ENCODE measurements at regions not wholly inside any gene's neighbourhood (a gene's known extent, or its start where the extent isn't known, plus 50 kb on each side); places are given as distances from the start of the nearest gene placed in this dataset.

DNA sequence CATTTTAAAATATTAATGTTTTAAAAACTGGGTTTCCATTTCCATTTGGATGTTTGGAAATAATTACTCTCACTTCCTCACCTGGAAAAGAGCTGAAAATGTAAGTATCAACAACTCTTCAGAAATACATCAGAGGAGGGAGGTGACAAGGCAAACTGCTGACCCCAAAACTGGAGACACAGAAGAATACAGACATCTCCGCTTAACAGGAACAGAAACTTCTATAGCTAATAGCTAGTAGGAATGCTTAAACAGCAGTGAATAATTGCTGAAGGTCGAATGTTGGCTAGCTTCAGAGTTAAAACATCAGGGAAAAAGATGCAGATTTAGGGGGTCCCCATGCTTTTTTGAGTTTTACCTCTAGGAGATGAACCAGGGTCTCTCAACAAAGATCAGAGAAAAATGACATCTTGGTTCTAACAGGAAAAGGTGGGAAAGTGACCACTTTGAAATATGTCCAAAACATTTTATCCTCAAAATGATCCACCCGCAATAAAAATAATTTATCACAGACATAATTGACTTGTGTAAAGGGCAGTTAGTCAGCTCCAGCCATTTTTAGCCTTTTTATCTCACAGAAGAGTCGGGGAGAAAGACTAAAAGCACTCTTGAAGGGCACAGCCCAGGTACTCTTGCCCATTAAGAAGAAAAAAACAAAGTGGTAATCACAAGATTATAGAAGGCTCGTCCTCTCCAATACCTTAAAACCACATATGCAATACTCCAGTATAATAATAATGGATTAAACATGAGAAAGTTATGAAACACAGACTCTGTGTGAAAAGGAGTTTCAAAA, 1474.9 kb downstream of the EFNA5 start:
- intact Hi-C loops (cut with micrococcal nuclease): no loop called here
- Mint-ChIP-seq H3K36me3 (ENCODE audit: low read depth) (no peaks in the 10 kb centered on the region), H3K4me1 (ENCODE audit: low read depth) (no peaks in the 10 kb centered on the region), H3K4me3 (no peak overlapping the region), H3K27ac (no peak overlapping the region), H3K27me3 (no peaks in the 10 kb centered on the region), H3K9me3 (no peaks in the 10 kb centered on the region)

DNA sequence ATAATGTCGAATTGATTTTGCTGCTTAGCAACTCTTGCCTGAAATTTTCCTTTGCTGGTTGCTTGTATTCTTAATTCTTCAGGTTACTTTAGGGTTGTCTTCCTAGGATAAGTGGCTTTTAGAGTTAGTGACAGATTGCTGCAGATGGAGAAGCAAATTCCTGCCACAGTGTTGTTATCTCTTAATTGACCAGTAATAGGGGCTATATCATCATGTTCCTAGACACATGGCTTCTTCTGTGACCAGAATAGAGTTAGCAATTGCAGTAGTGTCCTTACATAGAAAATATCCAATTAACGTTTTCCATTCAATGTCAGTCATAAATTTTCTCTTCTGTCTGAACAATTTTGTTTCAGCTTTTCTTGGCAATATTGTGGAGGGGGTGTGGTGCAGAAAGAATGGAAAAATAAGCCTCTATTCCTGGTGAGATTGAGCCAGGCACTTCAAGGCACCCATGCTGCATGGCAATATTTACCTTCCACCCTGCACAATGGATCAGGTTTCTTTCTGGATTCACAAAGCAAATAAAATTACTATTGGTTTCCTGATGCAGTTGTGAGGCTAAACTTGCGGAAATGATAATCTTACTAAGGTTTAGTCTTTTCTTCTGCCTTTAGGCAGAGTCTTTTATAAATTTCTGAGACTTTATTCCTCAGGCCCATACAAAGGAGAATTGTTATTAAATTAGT, 1481.5 kb downstream of the EFNA5 start:
- H3K27me3 Mint-ChIP-seq: no peaks in the 10 kb centered on the region
- H3K36me3 Mint-ChIP-seq (ENCODE audit: low read depth): no peaks in the 10 kb centered on the region

DNA sequence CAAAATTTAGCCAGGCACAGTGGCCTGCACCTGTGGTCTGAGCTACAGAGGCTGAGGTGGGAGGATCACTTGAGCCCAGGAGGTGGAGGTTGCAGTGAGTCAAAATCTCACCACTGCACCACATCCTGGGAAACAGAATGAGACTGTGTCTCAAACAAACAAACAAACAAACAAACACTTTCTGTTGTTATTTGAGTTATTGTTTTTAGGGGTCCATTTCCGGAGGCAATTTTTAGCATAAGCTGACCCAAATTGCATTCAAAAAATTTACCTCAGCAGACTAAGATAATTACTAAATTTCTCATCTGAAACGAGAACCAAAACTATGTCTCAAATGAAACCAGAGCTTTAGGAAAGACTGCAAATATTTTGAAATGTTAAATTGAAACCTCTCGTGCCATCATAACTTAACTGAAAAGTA, 1485.1 kb downstream of the EFNA5 start:
- H3K4me1 Mint-ChIP-seq (ENCODE audit: low read depth): no peaks in the 10 kb centered on the region

More for the DNA sequence above, 1481.5 kb downstream of the EFNA5 start:
- no peak overlapping the region for H3K4me3 Mint-ChIP-seq
- no peaks in the 10 kb centered on the region for H3K9me3 Mint-ChIP-seq
- intact Hi-C loops (cut with micrococcal nuclease): no loop called here
- no peaks in the 10 kb centered on the region for H3K4me1 Mint-ChIP-seq (ENCODE audit: low read depth)
- no peak overlapping the region for H3K27ac Mint-ChIP-seq

DNA sequence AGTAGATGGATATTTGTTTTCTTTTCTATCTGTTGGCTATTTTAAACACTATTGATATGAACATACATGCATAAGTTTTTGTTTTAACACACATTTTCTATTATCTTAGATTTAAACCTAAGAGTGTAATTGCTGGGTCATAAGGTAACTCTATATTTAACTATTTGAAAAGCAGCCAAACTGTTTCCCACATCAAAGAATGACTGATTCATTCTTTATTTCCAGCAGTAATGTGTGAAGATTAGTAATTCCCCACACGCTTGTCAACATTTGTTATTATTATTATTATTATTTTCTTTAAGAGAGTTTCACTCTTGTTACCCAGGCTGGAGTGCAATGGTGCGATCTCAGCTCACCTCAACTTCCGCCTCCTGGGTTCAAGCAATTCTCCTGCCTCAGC, 1495.8 kb downstream of the EFNA5 start:
- Mint-ChIP-seq H3K27me3 (no peaks in the 10 kb centered on the region), H3K27ac (no peak overlapping the region), H3K36me3 (ENCODE audit: low read depth) (no peaks in the 10 kb centered on the region), H3K4me1 (ENCODE audit: low read depth) (no peaks in the 10 kb centered on the region), H3K4me3 (no peak overlapping the region), H3K9me3 (peaks cover 25% of the 10 kb centered on the region)
- intact Hi-C loops (cut with micrococcal nuclease): no loop called here

More for the DNA sequence above, 1485.1 kb downstream of the EFNA5 start:
- Mint-ChIP-seq H3K27ac (no peak overlapping the region), H3K4me3 (no peak overlapping the region), H3K9me3 (no peaks in the 10 kb centered on the region), H3K36me3 (ENCODE audit: low read depth) (no peaks in the 10 kb centered on the region), H3K27me3 (no peaks in the 10 kb centered on the region)
- intact Hi-C loops (cut with micrococcal nuclease): no loop called here

DNA sequence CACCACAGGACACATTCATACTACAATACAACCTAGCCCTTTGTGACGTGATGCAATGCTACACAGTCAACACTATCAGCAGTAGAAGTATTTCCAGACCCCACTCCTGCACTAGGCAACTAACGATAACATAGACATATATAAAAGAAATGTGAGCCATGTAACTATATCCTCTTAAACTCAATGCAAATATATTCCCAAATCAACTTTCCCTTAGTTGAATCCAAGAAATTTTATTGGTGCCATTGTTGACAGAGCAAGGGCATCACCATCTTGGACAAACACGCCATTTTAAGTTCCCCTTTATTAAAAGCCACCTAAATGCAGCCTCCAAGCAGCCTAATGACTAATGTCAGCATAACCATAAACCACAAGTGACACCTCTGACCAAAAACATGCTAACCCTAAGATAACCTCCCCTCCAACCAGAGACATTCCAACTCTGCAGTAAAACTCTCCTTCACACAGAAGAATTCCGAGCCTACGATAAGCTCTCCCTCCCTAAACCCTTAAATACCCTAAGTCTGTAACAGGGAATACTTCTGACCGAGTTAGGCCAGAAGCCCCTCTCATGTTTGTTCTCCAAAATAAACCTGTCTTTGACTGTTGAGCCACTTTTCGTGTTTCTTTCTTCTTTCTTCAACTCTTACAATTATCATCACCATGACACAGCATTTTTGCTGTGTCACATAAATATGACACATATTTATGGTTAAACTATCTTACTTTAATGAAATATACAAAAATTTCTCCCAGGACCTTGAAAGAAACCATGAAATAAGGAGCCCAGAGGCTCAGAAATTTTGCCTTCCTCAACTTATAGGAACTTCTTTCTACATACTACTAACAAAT, 1497.8 kb downstream of the EFNA5 start:
- Mint-ChIP-seq H3K4me1 (ENCODE audit: low read depth) (no peaks in the 10 kb centered on the region), H3K27me3 (no peaks in the 10 kb centered on the region), H3K36me3 (ENCODE audit: low read depth) (no peaks in the 10 kb centered on the region), H3K9me3 (peaks cover 25% of the 10 kb centered on the region), H3K27ac (no peak overlapping the region), H3K4me3 (no peak overlapping the region)
- intact Hi-C loops (cut with micrococcal nuclease): no loop called here

DNA sequence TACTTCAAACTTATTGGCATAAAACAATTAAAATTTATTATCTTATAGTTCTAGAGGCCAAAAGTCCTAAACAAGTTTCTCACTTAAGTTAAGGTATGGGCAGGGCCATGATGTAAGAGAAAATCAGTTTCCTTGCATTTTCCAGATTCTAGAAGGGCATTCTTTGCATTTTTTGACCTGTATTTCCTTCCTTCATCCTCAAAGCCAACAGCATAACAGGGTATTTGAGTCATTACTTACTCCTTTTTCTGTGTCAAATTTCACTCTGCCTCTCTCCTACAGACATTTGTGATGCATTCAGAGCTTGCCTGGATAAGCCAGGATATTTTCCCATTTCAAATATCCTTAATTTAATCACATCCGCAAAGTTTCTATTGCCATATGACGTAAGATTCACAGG, 1499.0 kb downstream of the EFNA5 start:
- intact Hi-C loops (cut with micrococcal nuclease): no loop called here
- Mint-ChIP-seq H3K27ac (no peak overlapping the region), H3K4me1 (ENCODE audit: low read depth) (no peaks in the 10 kb centered on the region), H3K36me3 (ENCODE audit: low read depth) (no peaks in the 10 kb centered on the region), H3K4me3 (no peak overlapping the region), H3K9me3 (peaks cover 20% of the 10 kb centered on the region), H3K27me3 (no peaks in the 10 kb centered on the region)

DNA sequence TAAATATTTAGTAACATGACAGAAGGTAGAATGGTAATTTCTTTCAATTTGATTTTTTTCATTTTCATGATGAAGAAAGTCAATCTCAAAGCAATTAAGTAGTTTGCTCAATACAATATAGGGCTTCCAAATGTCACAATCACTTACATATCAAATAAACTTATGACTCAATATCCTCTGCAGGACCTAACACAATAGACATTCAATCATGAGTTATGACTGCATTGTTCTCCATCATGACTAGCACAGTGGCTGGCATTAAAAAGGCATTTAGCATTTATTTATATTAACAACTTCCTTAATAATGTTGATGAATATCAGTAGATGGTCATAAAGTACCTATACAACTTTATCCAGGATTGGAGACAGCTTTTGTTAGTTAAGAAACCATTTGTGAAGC, 1499.6 kb downstream of the EFNA5 start:
- Mint-ChIP-seq H3K36me3 (ENCODE audit: low read depth) (no peaks in the 10 kb centered on the region), H3K4me1 (ENCODE audit: low read depth) (no peaks in the 10 kb centered on the region), H3K4me3 (no peak overlapping the region), H3K9me3 (peaks cover 20% of the 10 kb centered on the region), H3K27me3 (no peaks in the 10 kb centered on the region), H3K27ac (no peak overlapping the region)
- intact Hi-C loops (cut with micrococcal nuclease): no loop called here

DNA sequence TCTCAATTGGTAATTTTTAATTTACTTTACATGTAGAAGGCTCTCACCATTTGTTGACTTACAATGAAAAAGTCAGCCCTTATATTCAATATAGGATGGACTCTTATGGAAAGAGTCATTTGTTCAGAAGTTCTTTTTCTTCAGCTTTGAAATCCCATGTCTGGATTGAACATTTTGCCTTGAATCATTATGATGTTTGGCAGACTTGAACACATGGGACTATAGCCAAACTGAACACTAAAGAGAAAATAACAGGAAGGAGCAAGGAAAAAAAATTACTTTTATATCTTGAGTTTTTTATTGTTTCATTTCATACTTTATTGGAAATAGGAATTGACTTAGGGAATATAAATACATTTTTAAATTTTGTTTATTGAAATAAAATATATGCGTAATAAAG, 1503.0 kb downstream of the EFNA5 start:
- no peak overlapping the region for H3K27ac Mint-ChIP-seq
- intact Hi-C loops (cut with micrococcal nuclease): no loop called here
- no peaks in the 10 kb centered on the region for H3K4me1 Mint-ChIP-seq (ENCODE audit: low read depth)
- H3K27me3 Mint-ChIP-seq: no peaks in the 10 kb centered on the region
- peaks cover 9% of the 10 kb centered on the region for H3K9me3 Mint-ChIP-seq
- no peaks in the 10 kb centered on the region for H3K36me3 Mint-ChIP-seq (ENCODE audit: low read depth)
- H3K4me3 Mint-ChIP-seq: no peak overlapping the region

DNA sequence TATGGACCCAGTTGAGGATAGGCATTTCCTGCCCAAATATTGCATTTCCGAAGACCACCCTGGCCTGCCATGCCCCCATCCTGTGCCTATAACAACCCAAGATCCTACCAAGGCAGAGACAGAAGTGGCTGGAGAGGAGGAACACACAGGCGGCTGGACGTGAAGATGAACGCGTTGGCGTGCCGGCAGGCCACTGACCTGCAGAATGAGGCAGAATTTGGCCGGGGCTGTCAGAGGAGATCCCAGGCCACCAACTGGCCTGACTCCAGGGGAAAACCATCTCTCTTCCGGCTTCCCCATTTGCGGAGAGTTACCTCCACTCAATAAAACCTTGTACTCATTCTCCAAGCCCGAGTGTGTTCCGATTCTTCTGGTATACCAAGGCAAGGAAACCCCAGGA, 1507.5 kb downstream of the EFNA5 start:
- Mint-ChIP-seq H3K27ac (no peak overlapping the region), H3K36me3 (ENCODE audit: low read depth) (no peaks in the 10 kb centered on the region), H3K27me3 (no peaks in the 10 kb centered on the region), H3K4me1 (ENCODE audit: low read depth) (no peaks in the 10 kb centered on the region), H3K9me3 (peaks cover 6% of the 10 kb centered on the region), H3K4me3 (no peak overlapping the region)
- intact Hi-C loops (cut with micrococcal nuclease): no loop called here

DNA sequence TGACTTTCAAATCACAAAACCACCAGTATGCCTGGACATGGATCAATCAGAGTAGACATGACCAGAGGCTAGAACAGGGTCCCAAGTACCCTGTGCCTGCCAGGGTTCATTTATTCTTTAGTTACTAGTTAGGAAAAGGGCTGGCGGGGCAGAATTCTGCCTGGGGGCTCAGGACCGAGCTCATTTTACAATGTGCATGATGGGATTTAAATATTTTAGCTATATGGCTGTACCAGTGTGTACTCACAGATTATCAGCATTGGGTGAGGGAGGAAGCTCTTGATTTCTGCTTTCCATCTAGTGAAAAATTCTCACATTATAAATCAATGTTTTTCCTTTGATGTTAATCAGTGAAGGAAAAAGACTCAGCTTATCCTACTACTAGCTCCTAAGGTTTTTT, 1511.1 kb downstream of the EFNA5 start:
- Mint-ChIP-seq H3K27ac (no peak overlapping the region), H3K9me3 (peaks cover 6% of the 10 kb centered on the region), H3K4me3 (no peak overlapping the region), H3K4me1 (ENCODE audit: low read depth) (no peaks in the 10 kb centered on the region), H3K36me3 (ENCODE audit: low read depth) (no peaks in the 10 kb centered on the region), H3K27me3 (no peaks in the 10 kb centered on the region)
- intact Hi-C loops (cut with micrococcal nuclease): no loop called here

DNA sequence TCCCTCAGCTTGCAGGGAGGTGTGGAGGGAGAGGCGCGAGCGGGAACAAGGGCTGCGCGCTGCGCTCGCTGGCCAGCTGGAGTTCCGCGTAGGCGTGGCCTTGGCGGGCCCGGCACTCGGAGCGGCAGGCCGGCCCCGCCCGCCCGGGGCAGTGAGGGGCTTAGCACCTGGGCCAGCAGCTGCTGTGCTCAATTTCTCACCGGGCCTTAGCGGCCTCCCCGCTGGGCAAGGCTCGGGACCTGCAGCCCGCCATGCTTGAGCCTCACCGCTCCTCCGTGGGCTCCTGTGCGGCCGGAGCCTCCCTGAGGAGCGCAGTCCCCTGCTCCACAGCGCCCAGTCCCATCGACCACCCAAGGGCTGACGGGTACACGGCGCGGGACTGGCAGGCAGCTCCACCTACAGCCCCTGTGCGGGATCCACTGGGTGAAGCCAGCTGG, 1516.4 kb downstream of the EFNA5 start:
- intact Hi-C loops (cut with micrococcal nuclease): no loop called here
- Mint-ChIP-seq H3K27me3 (no peaks in the 10 kb centered on the region), H3K36me3 (ENCODE audit: low read depth) (no peaks in the 10 kb centered on the region), H3K4me1 (ENCODE audit: low read depth) (no peaks in the 10 kb centered on the region), H3K9me3 (peaks cover 10% of the 10 kb centered on the region), H3K4me3 (no peak overlapping the region), H3K27ac (no peak overlapping the region)

DNA sequence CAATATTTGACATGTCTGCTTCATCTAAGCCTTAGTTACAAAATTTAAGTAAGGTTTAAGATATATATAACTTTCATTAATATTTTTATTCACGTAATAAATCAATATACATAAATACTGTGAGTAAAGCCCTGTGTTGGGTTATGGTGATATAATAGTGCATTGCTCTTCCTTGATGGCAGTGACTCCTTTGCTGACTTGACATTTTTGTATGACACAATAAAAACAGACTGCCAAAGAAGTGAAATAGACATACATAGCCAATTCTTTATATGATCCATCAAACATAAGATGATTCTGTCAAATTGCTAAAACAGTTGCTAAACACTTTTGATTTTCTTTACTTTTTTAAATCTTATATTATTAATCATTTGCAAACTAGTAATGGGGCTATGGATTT, 1518.2 kb downstream of the EFNA5 start:
- Mint-ChIP-seq H3K36me3 (ENCODE audit: low read depth) (no peaks in the 10 kb centered on the region), H3K27ac (no peak overlapping the region), H3K27me3 (no peaks in the 10 kb centered on the region), H3K4me1 (ENCODE audit: low read depth) (no peaks in the 10 kb centered on the region), H3K9me3 (peaks cover 10% of the 10 kb centered on the region), H3K4me3 (no peak overlapping the region)
- intact Hi-C loops (cut with micrococcal nuclease): no loop called here

DNA sequence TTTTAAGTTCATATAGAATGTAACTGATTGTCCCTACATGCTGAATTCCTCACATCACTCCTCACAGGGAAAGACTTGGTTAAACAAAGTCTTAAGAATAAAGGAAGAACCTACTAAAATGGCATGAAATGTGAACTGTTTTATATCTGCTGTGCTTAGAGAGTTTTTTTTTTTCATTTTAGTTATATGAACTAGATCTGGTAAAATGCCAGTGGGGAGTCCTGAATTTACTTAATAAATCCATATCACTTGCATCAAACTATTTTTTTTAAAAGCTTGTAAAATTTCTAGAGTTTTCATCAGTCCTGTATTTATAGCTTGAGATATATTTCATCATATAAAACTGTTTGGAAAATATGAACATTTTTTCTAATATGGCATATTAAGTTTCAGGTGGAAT, 1528.6 kb downstream of the EFNA5 start:
- H3K27me3 Mint-ChIP-seq: no peaks in the 10 kb centered on the region
- intact Hi-C loops (cut with micrococcal nuclease): no loop called here
- H3K4me1 Mint-ChIP-seq (ENCODE audit: low read depth): no peaks in the 10 kb centered on the region
- H3K4me3 Mint-ChIP-seq: no peak overlapping the region
- H3K9me3 Mint-ChIP-seq: peaks cover 8% of the 10 kb centered on the region
- no peak overlapping the region for H3K27ac Mint-ChIP-seq
- H3K36me3 Mint-ChIP-seq (ENCODE audit: low read depth): no peaks in the 10 kb centered on the region

DNA sequence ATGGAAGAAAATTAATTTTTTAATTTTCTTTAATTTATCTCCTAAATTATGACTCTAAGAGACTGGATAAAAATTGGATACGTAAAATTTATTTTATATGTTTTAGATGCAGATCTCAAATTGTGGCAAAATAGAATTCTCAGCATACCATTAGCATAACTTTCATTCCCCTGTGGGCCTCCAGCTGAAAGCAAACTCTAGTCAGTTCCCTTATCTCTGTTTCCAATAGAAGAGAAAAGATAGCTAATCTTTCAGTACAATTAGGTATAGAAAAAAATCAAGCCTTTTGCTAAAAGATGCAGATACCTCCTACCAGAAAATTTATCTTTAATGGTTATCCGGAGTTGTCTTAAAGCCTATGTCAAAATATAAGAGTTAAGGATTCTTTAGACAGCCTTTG, 1530.6 kb downstream of the EFNA5 start:
- Mint-ChIP-seq H3K4me3 (no peak overlapping the region), H3K4me1 (ENCODE audit: low read depth) (no peaks in the 10 kb centered on the region), H3K27ac (no peak overlapping the region), H3K36me3 (ENCODE audit: low read depth) (no peaks in the 10 kb centered on the region), H3K27me3 (no peaks in the 10 kb centered on the region), H3K9me3 (peaks cover under 1% of the 10 kb centered on the region)
- intact Hi-C loops (cut with micrococcal nuclease): no loop called here
